ENCODE measurements at regions not wholly inside any gene's neighbourhood (a gene's known extent, or its start where the extent isn't known, plus 50 kb on each side); places are given as distances from the start of the nearest gene placed in this dataset.

DNA sequence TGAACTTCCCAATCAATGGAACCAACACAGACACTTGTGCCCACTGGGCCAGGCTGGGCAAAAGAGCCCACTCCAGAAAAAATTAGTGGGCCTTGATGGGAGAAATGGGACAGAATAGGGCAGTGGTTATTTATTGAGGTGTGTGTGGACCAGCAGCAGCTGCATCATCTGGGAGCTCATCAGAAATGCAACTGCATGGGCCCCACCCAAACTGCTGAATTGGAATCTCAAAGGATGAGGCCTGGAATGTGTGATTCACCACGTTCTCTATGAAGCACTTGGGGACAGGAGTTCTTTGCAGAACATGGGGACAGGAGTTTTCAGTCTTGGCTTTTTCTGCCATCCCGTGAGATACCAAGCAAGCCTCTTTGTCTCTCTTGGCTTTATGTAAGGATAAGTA lies 255.6 kb upstream of the PLET1 start:
- no peak for TF ChIP-seq TAF1 (IDR thresholded peaks at IDR 0.05; ENCODE audit: borderline replicate concordance, insufficient read depth, low read length)
- TF ChIP-seq POLR2AphosphoS5 (IDR thresholded peaks at IDR 0.05; ENCODE audit: low read depth, low read length), result no peak
- TF ChIP-seq, protein P1, sequence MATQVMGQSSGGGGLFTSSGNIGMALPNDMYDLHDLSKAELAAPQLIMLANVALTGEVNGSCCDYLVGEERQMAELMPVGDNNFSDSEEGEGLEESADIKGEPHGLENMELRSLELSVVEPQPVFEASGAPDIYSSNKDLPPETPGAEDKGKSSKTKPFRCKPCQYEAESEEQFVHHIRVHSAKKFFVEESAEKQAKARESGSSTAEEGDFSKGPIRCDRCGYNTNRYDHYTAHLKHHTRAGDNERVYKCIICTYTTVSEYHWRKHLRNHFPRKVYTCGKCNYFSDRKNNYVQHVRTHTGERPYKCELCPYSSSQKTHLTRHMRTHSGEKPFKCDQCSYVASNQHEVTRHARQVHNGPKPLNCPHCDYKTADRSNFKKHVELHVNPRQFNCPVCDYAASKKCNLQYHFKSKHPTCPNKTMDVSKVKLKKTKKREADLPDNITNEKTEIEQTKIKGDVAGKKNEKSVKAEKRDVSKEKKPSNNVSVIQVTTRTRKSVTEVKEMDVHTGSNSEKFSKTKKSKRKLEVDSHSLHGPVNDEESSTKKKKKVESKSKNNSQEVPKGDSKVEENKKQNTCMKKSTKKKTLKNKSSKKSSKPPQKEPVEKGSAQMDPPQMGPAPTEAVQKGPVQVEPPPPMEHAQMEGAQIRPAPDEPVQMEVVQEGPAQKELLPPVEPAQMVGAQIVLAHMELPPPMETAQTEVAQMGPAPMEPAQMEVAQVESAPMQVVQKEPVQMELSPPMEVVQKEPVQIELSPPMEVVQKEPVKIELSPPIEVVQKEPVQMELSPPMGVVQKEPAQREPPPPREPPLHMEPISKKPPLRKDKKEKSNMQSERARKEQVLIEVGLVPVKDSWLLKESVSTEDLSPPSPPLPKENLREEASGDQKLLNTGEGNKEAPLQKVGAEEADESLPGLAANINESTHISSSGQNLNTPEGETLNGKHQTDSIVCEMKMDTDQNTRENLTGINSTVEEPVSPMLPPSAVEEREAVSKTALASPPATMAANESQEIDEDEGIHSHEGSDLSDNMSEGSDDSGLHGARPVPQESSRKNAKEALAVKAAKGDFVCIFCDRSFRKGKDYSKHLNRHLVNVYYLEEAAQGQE (IDR thresholded peaks at IDR 0.05; ENCODE audit: insufficient read depth in 1 of 2, low read depth in 2 of 2, low read length in 2 of 2), result no peak
- no peak for TF ChIP-seq SIN3A (IDR thresholded peaks at IDR 0.05; ENCODE audit: borderline replicate concordance, insufficient read depth, low read length)

DNA sequence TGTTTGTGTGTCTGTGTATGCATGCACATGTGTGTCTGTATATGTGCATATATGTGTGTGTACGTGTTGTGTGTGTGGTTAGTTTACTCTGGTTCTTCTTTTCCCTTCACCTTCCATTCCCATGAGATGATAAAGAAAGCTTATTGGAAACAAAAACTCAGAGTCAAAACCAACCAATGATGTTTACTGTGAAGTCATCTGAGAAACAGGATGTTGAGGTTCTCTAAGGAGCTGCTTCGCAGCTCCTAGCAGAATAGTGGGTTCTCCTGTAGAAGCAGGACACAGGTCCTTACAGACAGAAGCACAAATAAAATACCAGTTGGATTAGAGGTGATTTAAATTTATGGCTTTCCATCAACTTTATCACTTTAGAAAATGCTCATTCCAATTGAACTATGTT lies 256.1 kb upstream of the PLET1 start:
- TF ChIP-seq, protein P1 (IDR thresholded peaks at IDR 0.05; ENCODE audit: insufficient read depth in 1 of 2, low read depth in 2 of 2, low read length in 2 of 2), result no peak
- no peak for TF ChIP-seq TAF1 (IDR thresholded peaks at IDR 0.05; ENCODE audit: borderline replicate concordance, insufficient read depth, low read length)
- TF ChIP-seq POLR2AphosphoS5 (IDR thresholded peaks at IDR 0.05; ENCODE audit: low read depth, low read length), result no peak
- TF ChIP-seq SIN3A (IDR thresholded peaks at IDR 0.05; ENCODE audit: borderline replicate concordance, insufficient read depth, low read length), result no peak
- TF ChIP-seq FOXP2 (optimal IDR thresholded peaks at IDR 0.05; ENCODE audit: borderline replicate concordance, extremely low read depth, extremely low read length, insufficient read depth), result no peak

DNA sequence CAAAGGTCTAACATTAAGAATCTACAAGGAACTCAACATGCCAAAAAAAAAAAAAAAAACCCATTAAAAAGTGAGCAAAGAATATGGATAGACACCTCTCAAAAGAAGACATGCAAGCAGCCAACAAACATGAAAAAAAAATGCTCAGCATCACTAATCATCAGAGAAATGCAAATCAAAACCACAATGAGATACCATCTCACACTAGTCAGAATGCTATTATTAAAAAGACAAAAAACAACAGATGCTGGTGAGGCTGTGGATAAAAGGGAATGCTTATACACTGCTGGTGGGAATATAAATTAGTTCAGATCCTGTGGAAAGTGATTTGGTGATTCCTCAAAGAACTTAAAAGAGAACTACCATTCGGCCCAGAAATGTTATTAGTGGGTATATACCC lies 257.7 kb upstream of the PLET1 start:
- no peak for TF ChIP-seq FOXP2 (optimal IDR thresholded peaks at IDR 0.05; ENCODE audit: borderline replicate concordance, extremely low read depth, extremely low read length, insufficient read depth)
- TF ChIP-seq POLR2AphosphoS5 (IDR thresholded peaks at IDR 0.05; ENCODE audit: low read depth, low read length), result no peak
- no peak for TF ChIP-seq TAF1 (IDR thresholded peaks at IDR 0.05; ENCODE audit: borderline replicate concordance, insufficient read depth, low read length)
- TF ChIP-seq SIN3A (IDR thresholded peaks at IDR 0.05; ENCODE audit: borderline replicate concordance, insufficient read depth, low read length), result no peak
- TF ChIP-seq, protein P1 (IDR thresholded peaks at IDR 0.05; ENCODE audit: insufficient read depth in 1 of 2, low read depth in 2 of 2, low read length in 2 of 2), result no peak

DNA sequence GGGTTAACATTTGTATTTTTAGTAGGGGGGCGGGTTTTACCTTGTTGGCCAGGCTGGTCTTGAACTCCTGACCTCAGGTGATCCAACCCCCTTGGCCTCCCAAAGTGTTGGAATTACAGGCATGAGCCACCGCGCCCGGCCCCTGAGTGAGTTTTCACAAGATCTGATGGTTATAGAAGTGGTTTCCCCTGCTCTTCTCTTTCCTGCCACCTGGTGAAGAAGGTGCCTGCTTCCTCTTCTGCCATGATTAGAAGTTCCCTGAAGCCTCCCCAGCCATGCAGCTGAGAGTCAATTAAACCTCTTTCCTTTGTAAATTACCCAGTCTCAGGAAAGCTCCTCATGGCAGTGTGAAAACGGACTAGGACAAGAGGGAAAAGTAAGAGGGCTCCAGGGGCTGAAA lies 259.1 kb upstream of the PLET1 start:
- TF ChIP-seq FOXP2 (optimal IDR thresholded peaks at IDR 0.05; ENCODE audit: borderline replicate concordance, extremely low read depth, extremely low read length, insufficient read depth), result no peak
- TF ChIP-seq, protein P1 (IDR thresholded peaks at IDR 0.05; ENCODE audit: insufficient read depth in 1 of 2, low read depth in 2 of 2, low read length in 2 of 2), result no peak

DNA sequence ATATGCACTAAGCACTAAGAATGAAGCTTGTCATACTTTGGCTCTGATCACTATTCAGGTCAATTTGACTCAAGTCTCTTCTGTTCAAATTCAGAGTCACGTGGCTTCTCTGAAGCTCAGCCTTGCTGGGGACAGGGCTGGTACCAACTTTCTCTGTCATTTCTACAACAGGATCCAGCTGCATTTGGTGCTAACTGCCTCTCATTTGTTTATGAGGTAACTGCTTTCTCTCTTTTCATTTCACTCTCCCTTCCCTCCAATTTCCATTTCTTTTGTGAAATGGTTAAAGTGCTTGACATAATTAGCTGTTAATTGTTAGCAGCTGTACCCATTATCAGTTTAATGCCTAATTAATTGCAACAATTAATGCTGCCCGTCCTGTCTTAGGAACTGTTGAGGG lies 259.7 kb upstream of the PLET1 start:
- TF ChIP-seq, protein P1 (IDR thresholded peaks at IDR 0.05; ENCODE audit: insufficient read depth in 1 of 2, low read depth in 2 of 2, low read length in 2 of 2), result no peak
- TF ChIP-seq SIN3A (IDR thresholded peaks at IDR 0.05; ENCODE audit: borderline replicate concordance, insufficient read depth, low read length) (no peak), POLR2AphosphoS5 (IDR thresholded peaks at IDR 0.05; ENCODE audit: low read depth, low read length) (no peak), FOXP2 (optimal IDR thresholded peaks at IDR 0.05; ENCODE audit: borderline replicate concordance, extremely low read depth, extremely low read length, insufficient read depth) (no peak), TAF1 (IDR thresholded peaks at IDR 0.05; ENCODE audit: borderline replicate concordance, insufficient read depth, low read length) (no peak)
